WERI-Rb-1 (cell line): ENCODE measurements at regions not wholly inside any gene's neighbourhood (a gene's known extent, or its start where the extent isn't known, plus 50 kb on each side); places are given as distances from the start of the nearest gene placed in this dataset.

Experiments
- DNase-seq: peaks from one replicate; pipeline ENCODE4 v3.0.0-alpha.2; 2020
- H3K27ac ChIP-seq: fragments of 250-450 bp; sonication (Bioruptor Pico); 2 replicates; pipeline ENCODE4 v1.5.1; 2020; ENCODE audit warnings: mild to moderate bottlenecking, moderate library complexity
- H3K27me3 ChIP-seq: fragments of 250-450 bp; sonication (Bioruptor Pico); 2 replicates; pipeline ENCODE4 v1.5.1; 2021; ENCODE audit warnings: mild to moderate bottlenecking, low read depth, moderate library complexity; ENCODE audit not compliant: insufficient read depth, severe bottlenecking
- H3K36me3 ChIP-seq: fragments of 250-450 bp; sonication (Bioruptor Pico); 2 replicates; pipeline ENCODE4 v1.5.1; 2020; ENCODE audit warnings: mild to moderate bottlenecking, moderate library complexity
- H3K4me3 ChIP-seq: 2 replicates; pipeline ENCODE4 v1.5.1; 2011; ENCODE audit warnings: low read depth, mild to moderate bottlenecking, control low read depth, low read length
- H3K9me3 ChIP-seq: fragments of 250-450 bp; sonication (Bioruptor Pico); 2 replicates; pipeline ENCODE4 v1.5.1; 2021; ENCODE audit warnings: mild to moderate bottlenecking, moderate library complexity; ENCODE audit not compliant: severe bottlenecking
- TF ChIP-seq, protein P1 (sequence below): IDR thresholded peaks from 2 replicates; pipeline ENCODE4 v1.5.1; 2011; ENCODE audit warnings: low read depth, mild to moderate bottlenecking, control low read depth, inconsistent platforms, low read length

DNA sequence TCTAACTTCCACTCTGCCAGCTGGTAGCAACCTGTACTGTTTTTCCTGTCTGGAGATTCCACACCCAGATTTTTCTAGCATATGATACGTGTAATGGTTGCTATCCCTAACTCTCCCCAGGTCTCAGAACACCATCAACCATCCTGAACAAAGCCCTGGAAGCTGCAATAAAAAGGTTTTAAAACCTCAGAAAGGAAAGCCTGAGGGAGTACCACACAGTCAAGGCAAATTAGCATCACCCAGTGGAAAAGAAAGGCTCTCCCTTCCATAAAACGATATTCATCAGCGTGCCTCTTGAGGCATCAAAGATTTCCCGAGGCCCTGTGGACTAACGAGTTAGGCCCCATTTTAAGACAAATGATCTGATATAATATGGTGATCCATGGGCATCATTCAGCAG is 421.0 kb downstream of the ADGRL2 start:
- no peaks in the 10 kb centered on the region for H3K36me3 ChIP-seq
- no peak overlapping the region for H3K27ac ChIP-seq
- no peak overlapping the region for H3K4me3 ChIP-seq
- TF ChIP-seq, protein P1, sequence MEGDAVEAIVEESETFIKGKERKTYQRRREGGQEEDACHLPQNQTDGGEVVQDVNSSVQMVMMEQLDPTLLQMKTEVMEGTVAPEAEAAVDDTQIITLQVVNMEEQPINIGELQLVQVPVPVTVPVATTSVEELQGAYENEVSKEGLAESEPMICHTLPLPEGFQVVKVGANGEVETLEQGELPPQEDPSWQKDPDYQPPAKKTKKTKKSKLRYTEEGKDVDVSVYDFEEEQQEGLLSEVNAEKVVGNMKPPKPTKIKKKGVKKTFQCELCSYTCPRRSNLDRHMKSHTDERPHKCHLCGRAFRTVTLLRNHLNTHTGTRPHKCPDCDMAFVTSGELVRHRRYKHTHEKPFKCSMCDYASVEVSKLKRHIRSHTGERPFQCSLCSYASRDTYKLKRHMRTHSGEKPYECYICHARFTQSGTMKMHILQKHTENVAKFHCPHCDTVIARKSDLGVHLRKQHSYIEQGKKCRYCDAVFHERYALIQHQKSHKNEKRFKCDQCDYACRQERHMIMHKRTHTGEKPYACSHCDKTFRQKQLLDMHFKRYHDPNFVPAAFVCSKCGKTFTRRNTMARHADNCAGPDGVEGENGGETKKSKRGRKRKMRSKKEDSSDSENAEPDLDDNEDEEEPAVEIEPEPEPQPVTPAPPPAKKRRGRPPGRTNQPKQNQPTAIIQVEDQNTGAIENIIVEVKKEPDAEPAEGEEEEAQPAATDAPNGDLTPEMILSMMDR: no peak
- no peaks in the 10 kb centered on the region for H3K27me3 ChIP-seq
- no peaks in the 10 kb centered on the region for H3K9me3 ChIP-seq
- no peak for DNase-seq

DNA sequence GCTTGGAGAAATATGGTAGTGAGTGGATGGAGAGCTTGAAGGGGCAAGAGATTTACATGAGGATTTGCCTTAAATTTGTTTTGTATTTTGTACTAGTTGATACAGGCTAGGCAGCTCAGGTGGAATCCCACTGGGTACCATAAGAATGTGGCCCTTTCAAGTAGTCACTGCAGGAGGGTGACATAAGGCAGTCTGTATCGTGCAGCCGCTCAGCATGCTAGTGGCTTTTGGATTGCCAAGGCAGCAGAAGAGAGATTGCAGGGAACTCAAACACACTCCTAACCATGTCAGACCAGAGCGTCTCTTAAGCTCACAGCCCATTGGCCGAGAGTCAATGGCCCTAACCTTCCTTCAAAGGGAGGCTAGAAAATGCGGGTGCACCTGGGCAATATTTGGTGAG is 420.0 kb downstream of the ADGRL2 start:
- no peaks in the 10 kb centered on the region for H3K9me3 ChIP-seq
- no peaks in the 10 kb centered on the region for H3K36me3 ChIP-seq
- H3K4me3 ChIP-seq: no peak overlapping the region
- TF ChIP-seq, protein P1: no peak
- H3K27me3 ChIP-seq: no peaks in the 10 kb centered on the region
- no peak overlapping the region for H3K27ac ChIP-seq
- DNase-seq: no peak

DNA sequence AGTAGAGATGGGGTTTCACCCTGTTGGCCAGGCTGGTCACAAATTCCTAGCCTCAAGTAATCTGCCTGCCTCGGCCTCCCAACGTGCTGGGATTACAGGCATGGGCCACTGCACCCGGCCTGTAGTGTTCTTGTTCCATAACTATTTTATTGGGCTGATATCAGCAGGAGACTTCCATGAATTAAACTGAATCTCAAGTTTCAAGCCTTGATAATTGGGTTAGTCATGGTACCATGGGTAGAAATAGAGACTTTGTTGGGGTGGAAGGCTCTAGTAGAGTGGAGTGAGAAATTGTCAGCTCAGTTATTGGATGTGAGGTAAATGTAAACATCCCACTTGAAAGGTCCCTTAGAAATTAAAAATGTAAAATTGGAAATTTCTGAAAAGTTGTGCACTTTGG is 419.1 kb downstream of the ADGRL2 start:
- TF ChIP-seq, protein P1: no peak
- DNase-seq: no peak
- Histone ChIP-seq H3K27ac (no peak overlapping the region), H3K27me3 (no peaks in the 10 kb centered on the region), H3K36me3 (no peaks in the 10 kb centered on the region), H3K9me3 (no peaks in the 10 kb centered on the region), H3K4me3 (no peak overlapping the region)

DNA sequence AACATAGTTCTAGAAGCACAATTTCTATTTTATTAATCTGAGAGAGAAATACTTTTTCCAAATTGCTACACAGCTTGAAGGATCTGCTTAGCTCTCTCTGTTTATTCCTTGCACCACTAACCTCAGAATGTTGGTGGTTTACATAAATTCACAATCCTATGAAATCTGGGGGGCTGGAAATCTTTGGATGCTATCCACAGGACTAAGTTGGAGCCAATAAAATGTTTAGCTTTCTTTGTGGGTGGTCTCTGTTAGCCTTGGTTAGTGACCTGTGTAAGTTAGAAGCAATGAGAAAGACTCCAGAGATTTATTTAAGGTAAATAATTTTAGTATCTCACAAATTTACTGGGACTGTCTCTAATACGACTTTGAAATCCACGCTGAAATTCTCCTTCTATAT is 418.1 kb downstream of the ADGRL2 start:
- TF ChIP-seq, protein P1: no peak

DNA sequence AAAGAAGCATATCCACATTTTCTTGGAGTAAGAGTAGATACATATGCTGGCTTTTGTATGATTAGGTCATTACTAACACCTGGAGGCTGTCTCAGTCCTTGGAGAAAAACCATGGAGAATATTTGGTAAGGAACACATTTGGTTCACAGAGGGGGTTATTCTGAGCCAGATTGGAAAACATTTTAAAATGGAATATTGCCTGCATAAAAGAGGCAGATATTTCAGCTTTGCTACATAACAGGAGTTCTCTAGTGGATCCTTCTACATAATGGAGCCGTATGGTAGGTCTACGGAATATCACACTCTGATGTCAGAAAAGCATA is 415.1 kb downstream of the ADGRL2 start:
- H3K27me3 ChIP-seq: no peaks in the 10 kb centered on the region
- H3K27ac ChIP-seq: no peak overlapping the region
- no peak for DNase-seq
- no peaks in the 10 kb centered on the region for H3K36me3 ChIP-seq
- no peak overlapping the region for H3K4me3 ChIP-seq
- no peaks in the 10 kb centered on the region for H3K9me3 ChIP-seq
- TF ChIP-seq, protein P1: no peak

More for the DNA sequence above, 418.1 kb downstream of the ADGRL2 start:
- no peaks in the 10 kb centered on the region for H3K27me3 ChIP-seq
- no peaks in the 10 kb centered on the region for H3K9me3 ChIP-seq
- DNase-seq: no peak
- no peaks in the 10 kb centered on the region for H3K36me3 ChIP-seq
- no peak overlapping the region for H3K4me3 ChIP-seq
- H3K27ac ChIP-seq: no peak overlapping the region

DNA sequence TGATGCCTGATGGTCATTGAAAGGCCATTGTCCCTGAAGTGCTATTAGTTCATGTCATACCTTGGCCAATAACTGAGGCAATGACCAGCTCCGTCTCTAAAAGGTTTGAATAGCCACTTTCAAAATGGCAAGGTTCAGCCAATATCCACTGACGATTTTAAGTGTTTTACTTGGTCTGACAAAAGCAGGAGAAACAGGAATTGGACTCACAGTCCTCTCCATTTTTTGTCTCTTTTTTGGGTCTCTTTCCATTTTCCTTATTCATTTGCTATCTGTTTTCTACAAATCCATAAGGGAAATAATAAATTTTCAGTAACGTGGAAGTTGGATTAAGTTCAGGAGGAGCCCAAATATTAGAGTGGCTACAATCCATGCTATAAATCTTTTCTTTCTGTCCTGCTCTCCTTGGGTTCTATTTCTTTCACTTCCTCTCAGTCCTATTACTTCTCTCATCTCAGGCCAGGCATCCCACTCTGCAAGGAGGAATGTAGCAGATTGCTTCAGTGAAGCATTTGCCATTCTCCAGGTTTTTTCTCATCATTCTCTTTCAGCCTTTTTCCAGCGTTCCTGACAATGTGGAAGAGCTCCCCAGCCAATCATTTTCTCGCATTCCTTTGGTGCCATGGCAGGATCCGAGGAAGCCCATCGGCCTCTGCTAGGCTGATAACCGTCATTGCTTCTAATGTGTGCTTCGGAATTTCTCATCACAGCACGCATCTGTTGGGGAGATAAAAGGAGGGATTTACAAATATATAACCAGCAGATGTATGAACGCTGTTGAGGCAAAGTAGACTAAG is 414.5 kb downstream of the ADGRL2 start:
- Histone ChIP-seq H3K36me3 (no peaks in the 10 kb centered on the region), H3K9me3 (no peaks in the 10 kb centered on the region), H3K27ac (no peak overlapping the region), H3K4me3 (no peak overlapping the region), H3K27me3 (no peaks in the 10 kb centered on the region)
- no peak for DNase-seq
- TF ChIP-seq, protein P1: no peak
